ENCODE measurements at regions not wholly inside any gene's neighbourhood (a gene's known extent, or its start where the extent isn't known, plus 50 kb on each side); places are given as distances from the start of the nearest gene placed in this dataset.

DNA sequence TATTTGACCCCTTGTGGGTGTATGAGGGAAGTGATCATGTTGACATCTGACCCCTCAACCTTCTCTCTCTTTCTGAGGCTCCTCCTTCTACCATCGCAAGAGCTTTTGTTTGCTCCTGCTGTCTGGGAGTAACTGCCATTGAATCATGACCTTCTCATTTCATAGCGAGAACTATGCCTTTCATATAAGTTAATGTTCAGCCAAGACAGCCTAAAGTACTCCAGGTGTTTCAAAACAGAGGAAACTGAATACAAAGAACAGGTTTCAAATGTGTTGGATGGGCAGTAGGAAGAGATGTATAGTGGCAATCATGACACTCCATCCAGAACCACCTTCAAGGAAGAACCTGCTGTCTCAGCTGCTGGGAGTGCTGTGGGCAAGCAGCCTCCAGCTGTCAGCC, 403.1 kb downstream of the MID1IP1 start:
- TF ChIP-seq, protein P1, sequence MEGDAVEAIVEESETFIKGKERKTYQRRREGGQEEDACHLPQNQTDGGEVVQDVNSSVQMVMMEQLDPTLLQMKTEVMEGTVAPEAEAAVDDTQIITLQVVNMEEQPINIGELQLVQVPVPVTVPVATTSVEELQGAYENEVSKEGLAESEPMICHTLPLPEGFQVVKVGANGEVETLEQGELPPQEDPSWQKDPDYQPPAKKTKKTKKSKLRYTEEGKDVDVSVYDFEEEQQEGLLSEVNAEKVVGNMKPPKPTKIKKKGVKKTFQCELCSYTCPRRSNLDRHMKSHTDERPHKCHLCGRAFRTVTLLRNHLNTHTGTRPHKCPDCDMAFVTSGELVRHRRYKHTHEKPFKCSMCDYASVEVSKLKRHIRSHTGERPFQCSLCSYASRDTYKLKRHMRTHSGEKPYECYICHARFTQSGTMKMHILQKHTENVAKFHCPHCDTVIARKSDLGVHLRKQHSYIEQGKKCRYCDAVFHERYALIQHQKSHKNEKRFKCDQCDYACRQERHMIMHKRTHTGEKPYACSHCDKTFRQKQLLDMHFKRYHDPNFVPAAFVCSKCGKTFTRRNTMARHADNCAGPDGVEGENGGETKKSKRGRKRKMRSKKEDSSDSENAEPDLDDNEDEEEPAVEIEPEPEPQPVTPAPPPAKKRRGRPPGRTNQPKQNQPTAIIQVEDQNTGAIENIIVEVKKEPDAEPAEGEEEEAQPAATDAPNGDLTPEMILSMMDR (IDR thresholded peaks at IDR 0.05; ENCODE audit: low read depth, low read length, missing input control) = no peak
- TF ChIP-seq SP1 (IDR thresholded peaks at IDR 0.05) (no peak), RAD21 (IDR thresholded peaks at IDR 0.05) (no peak), TAF1 (conservative IDR thresholded peaks at IDR 0.05) (no peak), JUND (IDR thresholded peaks at IDR 0.05) (no peak), GABPA (IDR thresholded peaks at IDR 0.05 in 1 of 2, conservative IDR thresholded peaks at IDR 0.05 in 1 of 2) (no peak), YY1 (IDR thresholded peaks at IDR 0.05) (no peak), HNF4G (IDR thresholded peaks at IDR 0.05) (no peak), EGR1 (IDR thresholded peaks at IDR 0.05; ENCODE audit: low read depth in 2 of 2) (no peak), RXRA (IDR thresholded peaks at IDR 0.05) (no peak)
- TF ChIP-seq, protein P2, sequence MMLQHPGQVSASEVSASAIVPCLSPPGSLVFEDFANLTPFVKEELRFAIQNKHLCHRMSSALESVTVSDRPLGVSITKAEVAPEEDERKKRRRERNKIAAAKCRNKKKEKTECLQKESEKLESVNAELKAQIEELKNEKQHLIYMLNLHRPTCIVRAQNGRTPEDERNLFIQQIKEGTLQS (IDR thresholded peaks at IDR 0.05) = no peak
- TF ChIP-seq, protein P3, sequence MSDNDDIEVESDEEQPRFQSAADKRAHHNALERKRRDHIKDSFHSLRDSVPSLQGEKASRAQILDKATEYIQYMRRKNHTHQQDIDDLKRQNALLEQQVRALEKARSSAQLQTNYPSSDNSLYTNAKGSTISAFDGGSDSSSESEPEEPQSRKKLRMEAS (IDR thresholded peaks at IDR 0.05) = no peak
- TF ChIP-seq, protein P4, sequence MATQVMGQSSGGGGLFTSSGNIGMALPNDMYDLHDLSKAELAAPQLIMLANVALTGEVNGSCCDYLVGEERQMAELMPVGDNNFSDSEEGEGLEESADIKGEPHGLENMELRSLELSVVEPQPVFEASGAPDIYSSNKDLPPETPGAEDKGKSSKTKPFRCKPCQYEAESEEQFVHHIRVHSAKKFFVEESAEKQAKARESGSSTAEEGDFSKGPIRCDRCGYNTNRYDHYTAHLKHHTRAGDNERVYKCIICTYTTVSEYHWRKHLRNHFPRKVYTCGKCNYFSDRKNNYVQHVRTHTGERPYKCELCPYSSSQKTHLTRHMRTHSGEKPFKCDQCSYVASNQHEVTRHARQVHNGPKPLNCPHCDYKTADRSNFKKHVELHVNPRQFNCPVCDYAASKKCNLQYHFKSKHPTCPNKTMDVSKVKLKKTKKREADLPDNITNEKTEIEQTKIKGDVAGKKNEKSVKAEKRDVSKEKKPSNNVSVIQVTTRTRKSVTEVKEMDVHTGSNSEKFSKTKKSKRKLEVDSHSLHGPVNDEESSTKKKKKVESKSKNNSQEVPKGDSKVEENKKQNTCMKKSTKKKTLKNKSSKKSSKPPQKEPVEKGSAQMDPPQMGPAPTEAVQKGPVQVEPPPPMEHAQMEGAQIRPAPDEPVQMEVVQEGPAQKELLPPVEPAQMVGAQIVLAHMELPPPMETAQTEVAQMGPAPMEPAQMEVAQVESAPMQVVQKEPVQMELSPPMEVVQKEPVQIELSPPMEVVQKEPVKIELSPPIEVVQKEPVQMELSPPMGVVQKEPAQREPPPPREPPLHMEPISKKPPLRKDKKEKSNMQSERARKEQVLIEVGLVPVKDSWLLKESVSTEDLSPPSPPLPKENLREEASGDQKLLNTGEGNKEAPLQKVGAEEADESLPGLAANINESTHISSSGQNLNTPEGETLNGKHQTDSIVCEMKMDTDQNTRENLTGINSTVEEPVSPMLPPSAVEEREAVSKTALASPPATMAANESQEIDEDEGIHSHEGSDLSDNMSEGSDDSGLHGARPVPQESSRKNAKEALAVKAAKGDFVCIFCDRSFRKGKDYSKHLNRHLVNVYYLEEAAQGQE (IDR thresholded peaks at IDR 0.05) = no peak
- TF ChIP-seq, protein P5, sequence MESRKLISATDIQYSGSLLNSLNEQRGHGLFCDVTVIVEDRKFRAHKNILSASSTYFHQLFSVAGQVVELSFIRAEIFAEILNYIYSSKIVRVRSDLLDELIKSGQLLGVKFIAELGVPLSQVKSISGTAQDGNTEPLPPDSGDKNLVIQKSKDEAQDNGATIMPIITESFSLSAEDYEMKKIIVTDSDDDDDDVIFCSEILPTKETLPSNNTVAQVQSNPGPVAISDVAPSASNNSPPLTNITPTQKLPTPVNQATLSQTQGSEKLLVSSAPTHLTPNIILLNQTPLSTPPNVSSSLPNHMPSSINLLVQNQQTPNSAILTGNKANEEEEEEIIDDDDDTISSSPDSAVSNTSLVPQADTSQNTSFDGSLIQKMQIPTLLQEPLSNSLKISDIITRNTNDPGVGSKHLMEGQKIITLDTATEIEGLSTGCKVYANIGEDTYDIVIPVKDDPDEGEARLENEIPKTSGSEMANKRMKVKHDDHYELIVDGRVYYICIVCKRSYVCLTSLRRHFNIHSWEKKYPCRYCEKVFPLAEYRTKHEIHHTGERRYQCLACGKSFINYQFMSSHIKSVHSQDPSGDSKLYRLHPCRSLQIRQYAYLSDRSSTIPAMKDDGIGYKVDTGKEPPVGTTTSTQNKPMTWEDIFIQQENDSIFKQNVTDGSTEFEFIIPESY (IDR thresholded peaks at IDR 0.05) = no peak
